ENCODE measurements at regions not wholly inside any gene's neighbourhood (a gene's known extent, or its start where the extent isn't known, plus 50 kb on each side); places are given as distances from the start of the nearest gene placed in this dataset.

- TF ChIP-seq, protein P1, sequence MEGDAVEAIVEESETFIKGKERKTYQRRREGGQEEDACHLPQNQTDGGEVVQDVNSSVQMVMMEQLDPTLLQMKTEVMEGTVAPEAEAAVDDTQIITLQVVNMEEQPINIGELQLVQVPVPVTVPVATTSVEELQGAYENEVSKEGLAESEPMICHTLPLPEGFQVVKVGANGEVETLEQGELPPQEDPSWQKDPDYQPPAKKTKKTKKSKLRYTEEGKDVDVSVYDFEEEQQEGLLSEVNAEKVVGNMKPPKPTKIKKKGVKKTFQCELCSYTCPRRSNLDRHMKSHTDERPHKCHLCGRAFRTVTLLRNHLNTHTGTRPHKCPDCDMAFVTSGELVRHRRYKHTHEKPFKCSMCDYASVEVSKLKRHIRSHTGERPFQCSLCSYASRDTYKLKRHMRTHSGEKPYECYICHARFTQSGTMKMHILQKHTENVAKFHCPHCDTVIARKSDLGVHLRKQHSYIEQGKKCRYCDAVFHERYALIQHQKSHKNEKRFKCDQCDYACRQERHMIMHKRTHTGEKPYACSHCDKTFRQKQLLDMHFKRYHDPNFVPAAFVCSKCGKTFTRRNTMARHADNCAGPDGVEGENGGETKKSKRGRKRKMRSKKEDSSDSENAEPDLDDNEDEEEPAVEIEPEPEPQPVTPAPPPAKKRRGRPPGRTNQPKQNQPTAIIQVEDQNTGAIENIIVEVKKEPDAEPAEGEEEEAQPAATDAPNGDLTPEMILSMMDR (IDR thresholded peaks at IDR 0.05; ENCODE audit: low read depth, low read length) = no peak
- TF ChIP-seq EZH2phosphoT487 (IDR thresholded peaks at IDR 0.05; ENCODE audit: low read depth) = no peak
Observed at GRCh38 chr3:197353867-197354567, 55.6 kb upstream of the DLG1 start.
